Mammary epithelial cell (primary cell): ENCODE measurements at regions not wholly inside any gene's neighbourhood (a gene's known extent, or its start where the extent isn't known, plus 50 kb on each side); places are given as distances from the start of the nearest gene placed in this dataset.

ENCODE experiments used
- CTCF ChIP-seq, 2 donors: IDR thresholded peaks in 1 of 2; conservative IDR thresholded peaks in 1 of 2; 2 replicates each; pipeline ENCODE4 v1.5.1; 2011 to 2012; ENCODE audit warnings: inconsistent platforms in 2 of 2, low read length in 2 of 2, mild to moderate bottlenecking in 2 of 2, control low read depth in 1 of 2, low read depth in 1 of 2; ENCODE audit not compliant: insufficient read depth in 1 of 2; ENCODE audit errors: extremely low read depth in 1 of 2
- EZH2 ChIP-seq: IDR thresholded peaks from 2 replicates; pipeline ENCODE4 v1.6.1; 2012; ENCODE audit warnings: low read length, inconsistent platforms, borderline replicate concordance

GRCh38 chr2:226130192-226130591 lies 669.4 kb downstream of the IRS1 start:
- no peak for TF ChIP-seq EZH2
- no peak for TF ChIP-seq CTCF (conservative IDR thresholded peaks at IDR 0.05 in 1 of 2, IDR thresholded peaks at IDR 0.05 in 1 of 2; ENCODE audit: extremely low read depth in 1 of 2, insufficient read depth in 1 of 2, low read depth in 1 of 2, low read length in 2 of 2)
